HUDEP-2 (cell line): ENCODE measurements at regions not wholly inside any gene's neighbourhood (a gene's known extent, or its start where the extent isn't known, plus 50 kb on each side); places are given as distances from the start of the nearest gene placed in this dataset.
"Not testable (repeated sequence)": the region's sequence is repeated elsewhere in the genome, so short reads cannot be mapped to it uniquely, and the experiment has no call there.

ENCODE experiments used
- DNase-seq, 76 experiments: peaks; one replicate each; lab custom pipeline; 2025; ENCODE audit not compliant: unreplicated experiment in 76 of 76; lab: John Stamatoyannopoulos, UW

GRCh38 chr10:45239642-45240041 lies 75.8 kb downstream of the OR13A1 start:
- DNase-seq, result no peak

DNA sequence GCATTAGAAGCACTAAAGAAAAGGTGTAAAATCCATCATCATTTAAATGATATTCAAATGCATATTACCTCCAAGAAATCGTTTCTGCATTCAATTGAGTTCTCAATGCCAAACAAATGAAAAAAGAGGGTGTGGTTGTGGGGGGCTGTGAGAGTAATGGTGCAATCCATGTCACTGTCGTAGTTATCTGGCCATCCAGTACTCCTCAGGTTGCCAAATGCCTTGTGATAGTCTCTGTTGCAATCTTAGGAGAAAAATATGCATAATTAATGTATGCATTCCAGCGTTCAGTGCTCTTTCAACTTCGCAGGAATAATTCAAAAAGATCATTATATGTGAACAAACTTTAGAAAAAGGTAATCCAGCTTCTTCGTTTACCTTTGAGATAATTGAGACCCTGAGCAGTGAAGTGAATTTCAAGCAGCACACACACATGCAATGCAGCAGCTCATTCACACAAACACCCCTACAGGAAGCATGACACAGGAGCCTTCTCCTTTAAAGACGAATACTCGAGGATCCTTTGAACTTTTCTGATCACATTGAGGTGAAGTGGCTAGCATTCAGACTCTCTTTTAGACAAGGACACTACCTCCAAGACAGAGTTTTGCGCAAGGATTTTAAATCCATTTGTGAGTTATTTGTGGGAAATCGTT lies 73.4 kb downstream of the OR13A1 start:
- DNase-seq, result peak in 2 of 76 experiments; percentile 1 to 4

DNA sequence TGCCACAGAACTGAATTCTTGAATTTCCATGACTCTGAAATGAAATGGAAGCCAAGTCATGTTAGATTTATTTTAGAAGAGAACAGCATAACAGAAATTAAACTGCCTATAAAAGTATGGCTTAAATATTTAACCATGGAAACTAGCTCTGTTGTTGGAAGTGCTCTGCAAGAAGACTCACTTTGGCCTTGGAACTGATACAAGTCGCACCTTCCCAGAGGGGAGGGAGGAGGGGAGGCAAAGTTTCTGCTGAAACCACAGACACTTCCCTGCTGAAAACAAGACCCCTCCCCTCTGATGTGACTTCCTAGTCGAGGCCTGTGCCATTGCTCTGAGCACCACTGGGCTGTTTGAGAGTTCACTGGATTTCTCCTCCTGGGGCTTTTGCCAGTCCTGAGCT lies 72.1 kb downstream of the OR13A1 start:
- DNase-seq, result no peak

GRCh38 chr10:45246522-45246921 lies 68.9 kb downstream of the OR13A1 start:
- DNase-seq, result peak in 1 of 76 experiments; percentile 8

GRCh38 chr10:45249978-45250693 lies 65.3 kb downstream of the OR13A1 start:
- DNase-seq, result peak in 47 of 76 experiments; percentile 2 to 88 (median 68)

DNA sequence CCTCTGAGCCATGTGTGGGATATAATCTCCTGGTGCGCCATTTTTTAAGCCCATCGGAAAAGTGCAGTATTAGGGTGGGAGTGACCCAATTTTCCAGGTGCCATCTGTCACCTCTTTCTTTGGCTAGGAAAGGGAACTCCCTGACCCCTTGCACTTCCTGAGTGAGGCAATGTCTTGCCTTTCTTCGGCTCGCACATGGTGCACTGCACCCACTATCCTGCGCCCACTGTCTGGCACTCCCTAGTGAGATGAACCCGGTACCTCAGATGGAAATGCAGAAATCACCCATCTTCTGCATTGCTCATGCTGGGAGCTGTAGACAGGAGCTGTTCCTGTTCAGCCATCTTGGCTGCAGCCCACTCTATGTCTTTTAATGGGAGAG lies 64.7 kb downstream of the OR13A1 start:
- DNase-seq, result not testable (repeated sequence)
